ENCODE measurements at regions not wholly inside any gene's neighbourhood (a gene's known extent, or its start where the extent isn't known, plus 50 kb on each side); places are given as distances from the start of the nearest gene placed in this dataset.

DNA sequence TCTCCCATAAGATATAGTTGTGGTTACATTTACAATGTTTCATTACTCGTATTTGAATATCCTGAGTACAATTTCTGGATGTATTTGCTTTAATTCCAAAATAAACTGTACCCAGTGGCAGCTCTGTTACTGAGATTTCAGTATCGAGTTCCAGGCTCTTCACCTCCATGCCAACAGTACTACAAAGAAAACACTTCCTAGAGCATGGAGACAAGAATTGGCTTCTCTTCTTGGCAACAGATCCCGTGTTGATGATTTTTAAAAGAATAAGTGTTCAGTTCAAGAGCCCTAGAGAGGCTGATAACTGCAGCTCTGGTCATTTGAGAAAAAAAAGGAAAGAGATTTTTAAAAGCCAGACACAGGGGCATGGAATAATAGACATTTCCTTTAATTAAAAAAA lies 302.8 kb downstream of the EFNB2 start:
- DNase-seq = no peak

- no peak for DNase-seq
Observed at GRCh38 chr13:106230450-106230849, 305.0 kb downstream of the EFNB2 start.

DNA sequence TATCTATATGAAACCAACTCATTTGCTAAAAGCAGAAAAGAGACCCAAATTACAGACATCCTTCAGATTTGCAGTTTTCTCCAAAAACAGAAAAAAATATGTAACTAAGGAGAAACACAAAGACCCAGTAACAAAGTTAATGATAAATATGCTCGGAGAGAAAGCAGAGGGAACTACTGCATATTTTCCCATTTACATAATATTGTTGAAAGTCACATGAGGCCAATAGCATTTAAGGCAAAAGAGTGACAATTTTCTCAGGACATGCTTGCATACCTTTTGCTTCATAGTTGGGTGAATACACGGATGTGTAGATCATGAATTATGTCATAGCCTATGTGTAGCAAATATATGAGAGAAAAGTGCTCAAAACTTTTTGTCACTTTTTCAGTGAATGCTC lies 310.3 kb downstream of the EFNB2 start:
- no peak for DNase-seq

GRCh38 chr13:106220211-106220610 lies 315.3 kb downstream of the EFNB2 start:
- DNase-seq = no peak

DNA sequence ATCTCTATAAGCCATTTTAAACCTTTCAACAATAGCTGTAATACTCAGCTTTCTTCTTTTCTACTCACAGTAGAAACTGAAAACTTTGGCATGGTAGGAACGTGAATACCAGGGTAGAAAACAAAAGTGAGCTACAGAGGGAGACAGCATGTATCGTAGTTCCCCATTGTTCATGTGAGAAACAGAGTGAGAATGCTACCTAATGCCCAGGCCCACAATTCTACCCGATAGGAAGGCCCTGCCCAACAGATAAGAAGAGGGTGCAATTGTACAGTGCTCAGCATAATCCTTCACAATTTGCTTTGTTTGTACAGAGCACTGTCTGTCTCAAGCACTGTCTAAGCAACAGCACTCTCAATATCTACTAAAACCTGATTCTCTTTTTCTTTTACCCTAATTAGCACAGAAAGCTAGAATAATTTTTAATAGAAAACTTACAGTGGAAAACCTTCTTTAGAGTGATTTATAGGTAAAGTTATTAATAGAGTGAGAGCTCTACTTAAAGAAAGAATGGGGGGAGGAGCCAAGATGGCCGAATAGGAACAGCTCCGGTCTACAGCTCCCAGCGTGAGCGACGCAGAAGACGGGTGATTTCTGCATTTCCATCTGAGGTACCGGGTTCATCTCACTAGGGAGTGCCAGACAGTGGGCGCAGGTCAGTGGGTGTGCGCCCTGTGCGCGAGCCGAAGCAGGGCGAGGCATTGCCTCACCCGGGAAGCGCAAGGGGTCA lies 322.3 kb downstream of the EFNB2 start:
- no peak for DNase-seq

- DNase-seq = no peak
Observed at GRCh38 chr13:106212386-106213010, 323.0 kb downstream of the EFNB2 start.

DNA sequence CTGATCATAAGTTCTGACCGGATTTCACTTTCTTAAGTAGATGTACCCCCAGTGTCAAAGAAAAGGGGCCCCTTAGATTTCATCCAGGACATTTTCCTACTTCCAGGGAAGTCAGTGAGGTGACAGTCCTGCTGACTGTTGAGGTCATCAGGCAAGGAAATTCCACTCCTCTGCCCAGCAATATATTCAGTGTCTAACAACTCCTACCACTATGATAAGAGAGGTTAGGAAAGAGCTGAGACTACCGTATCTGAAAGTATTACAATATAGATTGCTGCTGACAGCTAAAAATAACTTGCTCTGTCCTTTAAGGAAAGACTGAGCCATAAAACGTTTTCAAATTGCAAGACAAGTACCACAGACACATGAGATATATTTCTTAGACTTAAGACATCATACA lies 325.1 kb downstream of the EFNB2 start:
- DNase-seq = no peak

- no peak for DNase-seq
Observed at GRCh38 chr13:106205871-106206270, 329.6 kb downstream of the EFNB2 start.

DNA sequence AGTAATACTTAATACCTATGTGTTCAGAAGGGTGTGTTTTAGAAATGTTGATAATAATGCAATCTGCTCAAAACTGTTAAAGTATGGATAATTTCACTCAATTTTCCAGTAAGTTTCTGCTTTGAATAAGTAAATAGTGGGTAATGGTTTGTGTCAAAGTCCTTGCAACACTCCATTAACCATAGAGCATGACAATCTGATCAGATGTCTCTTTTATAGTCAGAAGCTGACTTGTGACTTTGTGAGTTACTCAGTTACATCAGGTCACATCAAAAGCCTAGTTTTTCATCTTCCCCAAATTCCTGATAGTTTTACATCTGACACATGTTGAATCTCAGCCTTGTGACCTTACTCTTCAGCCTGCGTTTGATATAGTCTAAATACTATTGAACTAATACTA lies 338.0 kb downstream of the EFNB2 start:
- DNase-seq = no peak

DNA sequence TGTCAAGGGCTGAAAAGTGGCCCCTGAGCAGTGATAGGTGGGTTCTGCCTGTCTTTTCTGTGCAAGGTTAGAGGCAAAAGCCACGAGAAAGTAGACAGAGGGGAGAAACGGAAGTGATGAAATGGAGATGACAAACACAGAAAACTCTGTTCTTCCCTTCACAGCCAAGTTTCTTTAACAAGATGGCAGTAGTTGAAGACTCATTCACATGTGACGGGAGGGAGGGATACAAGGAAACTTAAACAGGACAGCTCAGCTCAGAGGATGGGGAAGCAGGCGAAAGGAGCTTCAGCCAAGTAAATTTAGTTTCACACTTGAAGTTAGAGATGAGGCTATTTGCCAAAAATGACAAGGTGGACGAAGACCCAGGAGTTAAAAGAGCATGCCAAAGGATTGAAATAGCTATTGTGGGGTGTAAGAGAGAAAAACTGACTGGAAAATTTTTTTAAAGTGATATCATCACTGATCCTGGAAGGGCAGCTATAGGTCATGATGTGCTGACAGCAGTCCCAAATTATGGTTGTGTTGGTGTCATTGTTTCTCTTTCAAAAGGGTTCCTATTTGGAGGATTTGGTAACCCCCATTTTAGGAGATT lies 347.9 kb downstream of the EFNB2 start:
- no peak for DNase-seq

DNA sequence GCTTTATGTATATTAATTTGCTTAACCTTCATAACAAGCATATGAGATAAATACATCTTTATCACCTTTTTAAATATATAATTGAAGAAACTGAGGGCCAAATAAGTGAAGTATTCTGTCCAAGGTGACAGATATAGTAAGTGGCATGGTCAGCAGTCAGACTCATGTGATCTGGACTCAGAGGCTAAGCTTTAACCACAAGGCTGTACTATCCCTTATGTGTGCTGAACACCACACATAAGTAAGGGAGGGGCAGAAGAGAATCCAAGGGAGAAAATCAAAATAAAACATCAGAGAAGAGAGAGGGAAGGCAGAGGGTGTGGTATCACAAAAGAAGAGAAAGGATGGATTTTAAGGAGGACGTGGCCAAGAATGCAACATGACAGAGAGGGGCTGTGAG lies 348.4 kb downstream of the EFNB2 start:
- DNase-seq = no peak

DNA sequence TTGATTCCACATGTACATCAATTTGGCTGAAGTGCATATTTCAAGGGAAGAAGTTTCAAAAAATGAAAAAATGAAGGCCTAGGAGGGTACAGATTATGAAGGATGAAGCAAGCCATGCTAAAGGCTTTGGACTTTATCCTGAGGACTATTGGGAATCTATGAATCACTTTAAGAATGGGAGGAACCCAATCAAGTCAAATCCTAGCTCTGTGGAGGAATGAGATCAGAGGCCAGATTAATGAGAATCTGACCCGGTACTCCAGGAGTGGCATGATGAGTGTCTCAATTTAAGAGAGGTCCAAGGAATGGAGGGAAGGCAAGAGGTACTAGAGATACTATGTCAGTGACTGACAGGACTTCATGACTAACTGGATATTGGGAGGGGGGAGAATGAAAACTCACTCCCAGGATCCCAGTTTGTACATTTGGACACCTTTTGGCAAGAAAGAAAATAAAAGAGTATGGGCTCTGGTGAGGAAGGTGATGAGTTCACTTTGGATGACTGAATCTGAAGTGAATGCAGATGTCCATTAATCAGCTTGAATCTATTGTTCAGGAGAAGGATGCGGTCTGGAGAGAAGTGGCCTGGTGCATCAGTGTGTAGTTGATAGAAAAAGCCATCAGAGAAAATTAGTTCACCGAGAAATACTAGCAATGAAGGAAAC lies 349.0 kb downstream of the EFNB2 start:
- no peak for DNase-seq

DNA sequence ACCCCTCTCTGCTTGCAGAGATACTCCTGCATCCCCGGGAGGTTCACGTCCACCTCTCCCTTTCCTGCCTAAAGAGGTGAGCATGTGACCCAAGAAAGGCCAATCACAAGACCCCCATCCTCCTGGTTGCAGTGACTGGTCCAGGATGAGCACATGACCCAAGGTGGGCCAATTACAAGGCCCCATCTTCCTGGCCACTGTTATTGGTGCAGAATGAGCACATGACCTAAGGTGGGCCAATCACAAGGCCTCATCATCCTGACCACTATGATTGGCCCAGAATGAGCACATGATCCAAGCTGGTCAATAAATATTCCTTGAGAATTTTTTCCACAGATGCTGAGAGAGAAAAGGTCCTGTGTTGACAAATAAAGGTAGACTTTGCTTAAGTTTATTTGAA lies 350.7 kb downstream of the EFNB2 start:
- DNase-seq = no peak

DNA sequence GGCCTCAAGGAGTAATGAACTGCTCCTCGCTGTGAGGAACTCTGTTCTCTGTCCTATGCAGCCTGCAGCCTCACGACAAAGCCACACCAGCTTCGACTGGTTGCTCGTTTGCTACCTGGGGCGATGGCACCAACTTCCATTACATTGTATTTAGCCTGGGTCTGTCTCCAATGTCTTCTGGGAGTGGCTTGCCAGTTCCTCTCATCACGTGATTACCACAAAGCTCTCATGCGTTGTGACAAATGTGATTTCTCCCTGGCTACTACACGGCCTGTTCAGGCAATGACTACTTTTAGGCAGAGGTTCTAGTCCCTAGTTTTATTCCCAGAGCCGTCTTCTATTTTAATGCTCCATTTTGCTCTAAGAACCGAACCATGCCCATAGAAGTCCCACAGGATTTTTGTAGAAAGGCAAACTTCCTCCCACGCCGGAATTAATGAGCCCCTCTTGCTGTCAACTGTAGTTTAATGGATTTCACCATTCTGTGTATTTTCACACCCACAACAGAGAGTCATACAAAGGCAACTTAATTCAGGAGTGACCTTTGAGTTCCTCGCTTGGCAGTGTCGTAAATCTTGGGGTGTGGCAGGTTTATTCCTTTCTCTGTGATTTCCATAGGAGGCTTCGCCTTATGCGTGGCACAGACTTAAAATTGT lies 351.9 kb downstream of the EFNB2 start:
- no peak for DNase-seq

GRCh38 chr13:106182404-106182803 lies 353.1 kb downstream of the EFNB2 start:
- DNase-seq = no peak

GRCh38 chr13:106178816-106179215 lies 356.6 kb downstream of the EFNB2 start:
- DNase-seq = no peak

GRCh38 chr13:106177146-106177545 lies 358.3 kb downstream of the EFNB2 start:
- no peak for DNase-seq

- no peak for DNase-seq
Observed at GRCh38 chr13:106176117-106176516, 359.3 kb downstream of the EFNB2 start.

- DNase-seq = no peak
Observed at GRCh38 chr13:106173891-106174610, 361.4 kb downstream of the EFNB2 start.

- no peak for DNase-seq
Observed at GRCh38 chr13:106173346-106173745, 362.1 kb downstream of the EFNB2 start.

DNA sequence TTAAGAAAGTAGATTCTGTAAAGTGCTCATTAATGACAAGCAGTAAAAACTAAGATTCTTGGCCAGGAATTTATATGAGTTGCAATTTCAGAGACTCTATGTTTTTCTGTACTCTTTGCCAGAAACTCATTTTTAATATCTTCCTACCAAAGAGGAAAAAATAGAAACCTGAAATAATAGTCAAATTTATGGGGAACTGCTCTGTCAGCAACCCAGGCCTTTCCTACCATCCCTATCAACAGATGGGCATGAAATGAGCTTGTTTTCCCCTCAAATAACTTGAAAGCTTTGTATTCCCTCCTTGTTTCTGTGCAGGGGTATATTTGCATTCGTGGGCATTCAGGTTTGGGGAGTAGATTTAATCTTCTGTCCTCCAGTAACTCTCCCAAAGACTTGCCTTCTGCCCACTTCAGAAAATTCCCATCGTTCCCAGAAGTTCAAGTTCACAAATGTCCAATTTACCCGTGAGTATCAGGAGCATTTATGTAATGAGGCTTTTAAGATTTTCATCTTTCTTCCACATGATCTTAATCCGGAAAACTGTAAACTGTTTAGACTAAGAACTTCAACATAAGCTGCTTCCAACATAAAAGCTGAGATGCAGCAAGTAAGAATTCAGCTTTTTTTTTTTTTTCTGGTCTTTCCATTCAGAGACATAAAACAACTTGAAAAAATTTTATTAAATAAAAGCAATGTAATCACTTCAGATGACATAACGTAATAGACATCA lies 363.1 kb downstream of the EFNB2 start:
- DNase-seq = no peak

GRCh38 chr13:106163426-106163825 lies 372.0 kb downstream of the EFNB2 start:
- DNase-seq = no peak

Data from stimulated activated naive CD4-positive, alpha-beta T cell (primary cell).